NCI-H1436 (cell line): ENCODE measurements at regions not wholly inside any gene's neighbourhood (a gene's known extent, or its start where the extent isn't known, plus 50 kb on each side); places are given as distances from the start of the nearest gene placed in this dataset.
A peak's percentile ranks its signal among the peaks of the same experiment; 100 is the strongest.
"Not testable (repeated sequence)": the region's sequence is repeated elsewhere in the genome, so short reads cannot be mapped to it uniquely, and the experiment has no call there.

ENCODE experiments used
- DNase-seq: peaks from one replicate; lab custom pipeline; 2025; lab: John Stamatoyannopoulos, UW

DNA sequence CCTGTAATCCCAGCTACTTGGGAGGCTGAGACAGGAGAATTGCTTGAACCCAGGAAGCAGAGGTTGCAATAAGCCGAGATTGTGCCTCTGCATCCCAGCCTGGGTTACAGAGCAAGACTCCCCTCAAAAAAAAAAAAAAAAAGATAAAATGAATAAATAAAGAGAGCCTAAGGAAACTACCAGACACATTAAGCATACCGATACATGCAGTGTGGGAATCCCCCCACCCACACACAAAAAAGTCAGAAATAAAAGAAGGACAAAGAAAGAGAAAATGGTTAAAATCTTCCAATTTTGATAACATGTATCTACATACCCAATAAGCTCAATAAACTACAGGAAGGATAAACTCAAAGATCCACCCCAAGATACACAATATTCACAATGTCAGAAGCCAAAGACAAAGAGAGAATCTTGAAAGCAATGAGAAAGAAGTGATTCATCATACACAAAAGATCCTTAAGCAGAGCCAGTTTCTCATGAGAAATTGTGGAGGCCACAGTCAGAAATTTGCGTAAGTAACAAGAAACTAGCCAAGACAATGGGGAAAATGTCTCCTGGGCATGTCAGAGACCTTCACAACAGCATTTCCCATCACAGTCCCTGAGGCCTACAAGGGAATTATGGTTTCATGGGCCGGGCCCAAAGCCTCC is 1197.0 kb downstream of the AMY1C start:
- no peak for DNase-seq

DNA sequence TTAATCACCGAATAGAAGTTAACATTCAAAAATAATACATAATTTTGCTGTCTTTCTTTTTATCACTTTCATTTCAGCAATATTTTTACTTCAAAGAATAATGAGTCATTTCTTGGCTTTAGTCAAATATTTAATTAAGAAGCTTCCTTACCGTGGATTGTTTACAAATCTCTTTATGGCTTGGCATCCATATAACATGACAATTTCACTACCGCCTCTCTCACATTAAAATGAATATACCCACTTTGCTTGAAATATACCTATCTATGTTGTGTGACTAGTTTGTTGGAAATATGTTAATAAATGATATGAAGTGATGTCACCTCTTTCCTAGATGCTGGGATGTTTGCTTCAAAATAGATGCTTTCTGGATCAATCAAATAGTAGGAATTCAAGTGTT is 1203.9 kb downstream of the AMY1C start:
- no peak for DNase-seq

- no peak for DNase-seq
These were observed 1223.8 kb downstream of the AMY1C start for GRCh38 chr1:104973516-104973915.

- DNase-seq = no peak
These were observed 1230.0 kb downstream of the AMY1C start for GRCh38 chr1:104979651-104980050.

GRCh38 chr1:104987210-104987609 is 1237.5 kb downstream of the AMY1C start:
- no peak for DNase-seq

DNA sequence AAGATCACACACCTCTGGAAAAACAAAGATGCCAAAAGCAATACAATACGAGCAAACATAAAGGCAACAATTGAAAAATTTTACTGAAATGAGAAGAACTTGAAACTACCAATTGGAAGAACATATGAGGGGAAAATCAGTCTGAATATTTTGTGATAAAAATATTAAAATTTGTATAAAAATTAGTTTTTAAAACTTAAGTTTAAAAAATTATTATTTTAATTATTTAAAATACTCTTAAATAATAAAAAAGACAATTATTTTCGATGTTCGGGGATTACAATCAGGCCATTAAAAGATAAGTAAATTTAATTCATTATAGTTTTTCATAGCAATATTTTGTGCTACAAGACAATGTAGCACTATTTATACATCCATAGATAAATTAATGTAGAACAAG is 1239.3 kb downstream of the AMY1C start:
- DNase-seq = no peak

DNA sequence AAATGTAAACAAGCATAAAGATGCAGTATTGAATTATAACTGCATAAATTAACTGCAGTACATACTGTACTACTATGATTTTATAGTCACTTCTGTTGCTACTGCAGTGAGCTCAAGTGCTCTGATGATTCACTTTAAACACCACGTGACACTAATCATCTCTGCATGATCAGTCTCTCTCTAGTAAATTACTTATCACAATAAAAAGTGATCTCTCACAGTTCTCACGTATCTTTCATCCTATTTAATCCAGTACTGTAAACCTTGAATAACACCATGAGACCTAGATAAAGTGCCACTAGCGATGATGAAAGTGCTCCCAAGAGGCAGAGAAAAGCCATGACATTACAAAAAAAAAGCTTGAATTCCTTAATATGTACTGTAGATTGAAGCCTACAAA is 1242.0 kb downstream of the AMY1C start:
- DNase-seq = peak; percentile 65

- no peak for DNase-seq
These were observed 1251.1 kb downstream of the AMY1C start for GRCh38 chr1:105000793-105001192.

DNA sequence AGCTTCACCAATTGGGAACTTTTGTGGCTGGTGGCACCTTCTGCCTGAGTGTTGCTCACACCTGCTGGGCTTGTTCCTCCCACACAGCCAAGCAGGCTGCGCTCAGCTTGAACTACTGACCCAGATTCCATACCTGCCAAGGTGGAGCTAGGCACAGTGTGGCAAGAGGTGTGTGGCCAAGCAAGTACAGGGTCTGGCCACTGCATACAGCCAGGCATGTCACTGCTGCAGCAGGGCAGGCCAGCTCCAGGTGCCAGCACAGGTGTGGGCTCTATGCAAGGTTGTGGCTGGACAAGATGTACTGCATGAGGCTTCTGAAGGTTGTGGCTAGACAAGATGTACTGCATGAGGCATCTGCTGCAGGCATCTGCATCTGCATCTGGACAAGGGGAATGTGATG is 1254.8 kb downstream of the AMY1C start:
- no peak for DNase-seq

DNA sequence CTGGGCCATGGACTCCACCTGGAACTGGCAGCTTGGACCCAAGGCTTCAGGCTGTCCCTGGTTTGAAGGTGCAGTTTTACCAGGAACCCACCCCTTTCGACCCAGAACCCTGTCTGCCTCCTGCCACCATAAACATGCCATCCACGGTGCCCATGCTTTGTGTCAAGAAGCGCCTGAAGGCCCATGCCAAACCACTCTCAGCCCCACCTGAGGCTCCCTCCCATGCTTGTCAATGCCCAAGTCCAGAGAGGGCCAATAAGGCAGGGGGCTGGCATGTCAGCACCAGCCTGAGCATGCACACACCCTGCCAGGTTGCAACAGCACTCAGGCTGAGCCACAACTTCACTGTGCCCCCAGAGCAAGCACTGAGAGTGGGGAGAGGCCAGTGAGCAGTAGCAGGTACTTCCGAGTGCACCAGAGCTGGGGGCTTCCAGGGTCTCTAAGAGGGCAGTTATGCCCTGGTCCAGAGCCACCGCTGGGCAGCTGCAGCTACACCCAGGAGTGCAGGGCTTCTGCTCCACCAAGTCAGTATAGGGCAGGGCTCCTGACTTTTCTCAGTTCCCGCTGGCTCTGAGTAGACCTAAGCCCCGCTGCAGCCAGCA is 1256.0 kb downstream of the AMY1C start:
- DNase-seq = no peak

GRCh38 chr1:105017587-105017986 is 1267.9 kb downstream of the AMY1C start:
- DNase-seq = no peak

- no peak for DNase-seq
These were observed 1274.0 kb downstream of the AMY1C start for GRCh38 chr1:105023719-105024118.

GRCh38 chr1:105027838-105028471 is 1278.3 kb downstream of the AMY1C start:
- DNase-seq = no peak

DNA sequence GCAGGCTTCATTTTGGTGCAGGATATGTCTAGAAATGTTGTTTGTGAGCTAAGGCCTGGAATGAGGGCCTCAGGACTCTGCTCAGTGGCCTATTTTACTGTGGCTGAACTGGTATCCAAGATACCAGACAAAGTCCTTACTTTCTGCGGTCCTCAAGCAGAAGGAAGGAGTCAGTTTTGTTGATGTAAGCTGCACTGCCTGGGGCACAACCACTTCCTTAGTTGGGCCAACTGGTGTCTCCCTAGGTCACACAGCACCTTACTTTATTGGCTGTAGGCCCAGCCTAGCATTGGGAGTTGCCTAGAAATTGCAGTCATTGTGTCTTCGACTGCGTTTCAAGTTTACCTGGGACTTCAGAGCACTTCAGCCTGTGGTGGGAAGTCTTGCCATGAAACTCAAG is 1322.7 kb downstream of the AMY1C start:
- DNase-seq = no peak

GRCh38 chr1:105072850-105073249 is 1323.2 kb downstream of the AMY1C start:
- no peak for DNase-seq

DNA sequence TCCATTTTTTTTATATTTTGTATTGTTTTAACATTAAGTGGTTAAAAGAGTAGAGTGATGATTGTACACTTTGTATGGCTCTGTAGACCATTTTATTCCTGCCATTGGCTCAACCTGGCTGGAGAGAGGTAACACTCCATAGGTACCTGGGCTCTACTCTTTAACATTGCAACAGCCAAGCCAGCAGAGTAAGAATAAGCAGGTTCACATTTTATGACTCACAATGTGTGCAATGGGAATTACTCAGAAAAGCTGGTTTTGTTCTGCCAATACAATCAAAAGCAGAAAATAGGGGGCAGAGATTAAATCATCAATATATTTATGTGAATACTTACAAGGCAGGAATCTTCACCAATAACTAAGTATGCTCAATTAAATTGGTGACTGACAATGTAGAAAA is 1324.0 kb downstream of the AMY1C start:
- DNase-seq = no peak

GRCh38 chr1:105083611-105084010 is 1333.9 kb downstream of the AMY1C start:
- no peak for DNase-seq

GRCh38 chr1:105087506-105087905 is 1337.8 kb downstream of the AMY1C start:
- DNase-seq = no peak

DNA sequence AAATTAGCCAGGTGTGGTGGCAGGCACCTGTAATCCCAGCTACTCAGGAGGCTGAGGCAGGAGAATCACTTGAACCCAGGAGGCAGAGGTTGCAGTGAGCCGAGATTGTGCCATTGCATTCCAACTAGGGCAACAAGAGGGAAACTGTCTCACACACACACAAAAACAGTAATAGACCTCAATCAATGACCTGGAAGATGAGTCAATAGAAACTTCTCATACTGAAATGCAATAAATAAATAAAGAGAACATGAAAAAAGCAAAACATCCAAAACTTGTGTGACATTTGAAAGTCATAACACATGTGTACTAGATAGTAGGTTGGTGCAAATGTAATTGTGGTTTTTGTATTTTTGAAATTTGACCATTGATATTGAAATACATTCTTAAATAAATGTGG is 1338.5 kb downstream of the AMY1C start:
- DNase-seq = no peak

DNA sequence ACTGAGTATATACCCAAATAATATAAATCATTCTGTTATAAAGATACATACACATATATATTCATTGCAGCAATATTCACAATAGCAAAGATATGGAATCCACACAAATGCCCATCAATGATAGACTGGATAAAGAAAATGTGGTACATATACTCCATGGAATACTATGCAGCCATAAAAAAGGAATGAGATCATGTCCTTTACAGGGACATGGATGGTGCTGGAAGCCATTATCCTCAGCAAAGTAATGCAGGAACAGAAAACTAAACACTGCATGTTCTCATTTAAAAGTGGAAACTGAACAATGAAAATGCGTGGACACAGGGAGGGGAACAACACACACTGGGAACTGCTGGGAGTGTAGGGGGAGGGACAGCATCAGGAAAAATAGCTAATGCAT is 1344.2 kb downstream of the AMY1C start:
- DNase-seq = not testable (repeated sequence)

GRCh38 chr1:105100102-105100501 is 1350.4 kb downstream of the AMY1C start:
- DNase-seq = no peak

DNA sequence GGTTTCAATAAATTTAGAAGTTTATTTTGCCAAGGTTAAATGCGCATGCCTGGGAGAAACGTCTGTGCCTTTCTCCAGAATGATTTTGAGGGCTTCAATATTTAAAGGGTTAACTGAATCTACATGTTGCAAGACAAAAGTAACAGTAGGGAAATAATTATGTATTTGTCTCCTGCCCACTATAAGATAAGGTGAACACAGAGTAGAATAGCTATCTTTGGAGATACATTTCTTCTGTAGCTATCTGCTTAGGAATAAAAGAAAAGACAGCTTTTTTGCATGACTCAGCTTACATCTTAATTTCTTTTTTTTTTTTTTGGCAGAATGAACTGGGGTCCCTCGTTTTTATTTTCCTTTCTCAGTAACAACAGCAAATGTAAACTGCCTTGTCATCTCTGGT is 1351.6 kb downstream of the AMY1C start:
- DNase-seq = no peak

DNA sequence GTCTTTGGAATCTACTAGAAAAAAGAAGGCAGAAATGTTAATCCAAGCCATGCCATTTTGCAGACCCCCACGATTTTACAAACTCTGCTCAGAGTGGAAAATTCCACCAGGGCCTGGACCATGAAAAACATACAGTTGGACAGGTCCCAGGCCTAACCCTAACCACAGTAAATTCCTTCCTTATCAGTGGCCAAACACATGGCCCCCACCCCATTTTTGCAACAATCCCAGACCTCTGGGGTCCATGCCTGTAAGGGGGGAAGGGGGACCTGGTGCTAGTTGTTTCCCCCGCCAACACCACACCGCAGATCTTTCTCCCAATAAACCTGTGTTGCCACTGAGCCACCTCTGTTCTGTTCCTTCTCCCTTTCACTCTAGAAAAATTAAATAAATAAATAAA is 1352.7 kb downstream of the AMY1C start:
- DNase-seq = no peak

GRCh38 chr1:105122041-105122440 is 1372.3 kb downstream of the AMY1C start:
- no peak for DNase-seq
